ENCODE measurements at regions not wholly inside any gene's neighbourhood (a gene's known extent, or its start where the extent isn't known, plus 50 kb on each side); places are given as distances from the start of the nearest gene placed in this dataset.

- no peak for TF ChIP-seq CTCF (conservative IDR thresholded peaks at IDR 0.05)
- Histone ChIP-seq H3K9ac (ENCODE audit: extremely low read depth, insufficient read length, low read length) (no peak overlapping the region), H2BK12ac (ENCODE audit: insufficient read length, low read depth, low read length) (no peak overlapping the region), H3K4me1 (ENCODE audit: insufficient read depth, low read length) (no peaks in the 10 kb centered on the region), H4K8ac (replicated peaks; ENCODE audit: insufficient read length, low read depth, low read length) (no peak overlapping the region), H4K5ac (ENCODE audit: insufficient read length, low read depth, low read length) (no peak overlapping the region), H3K9me3 (ENCODE audit: control insufficient read depth, low read depth, low read length) (no peaks in the 10 kb centered on the region), H3K14ac (ENCODE audit: insufficient read depth, low read length) (no peak overlapping the region), H4K91ac (ENCODE audit: insufficient read length, low read depth, low read length) (no peak overlapping the region), H2AFZ (ENCODE audit: low read length) (no peak overlapping the region), H3K79me1 (ENCODE audit: insufficient read depth, low read depth, low read length, poor library complexity, severe bottlenecking) (no peaks in the 10 kb centered on the region), H3K23me2 (ENCODE audit: insufficient read length, low read depth, low read length, poor library complexity, severe bottlenecking) (no peaks in the 10 kb centered on the region), H3K79me2 (ENCODE audit: insufficient read depth, low read length) (no peaks in the 10 kb centered on the region), H3K4me2 (ENCODE audit: insufficient read depth, insufficient read length, low read length) (no peak overlapping the region), H2BK20ac (ENCODE audit: low read depth, low read length, poor library complexity, severe bottlenecking) (no peak overlapping the region), H3K56ac (ENCODE audit: insufficient read length, low read depth, low read length) (no peak overlapping the region), H2BK15ac (ENCODE audit: low read depth, low read length) (no peak overlapping the region), H3K4ac (ENCODE audit: low read depth, low read length) (no peak overlapping the region), H3T11ph (ENCODE audit: low read length) (no peak overlapping the region), H3K18ac (ENCODE audit: insufficient read length, low read depth, low read length) (no peak overlapping the region), H3K23ac (ENCODE audit: insufficient read length, low read depth, low read length) (no peak overlapping the region), H3K27ac (ENCODE audit: insufficient read length, low read depth, low read length) (no peak overlapping the region), H3K27me3 (ENCODE audit: insufficient read depth, low read length) (no peaks in the 10 kb centered on the region), H2BK5ac (ENCODE audit: insufficient read length, low read length) (no peak overlapping the region), H4K20me1 (ENCODE audit: control insufficient read depth, insufficient read depth, insufficient read length) (no peaks in the 10 kb centered on the region), H2BK120ac (ENCODE audit: low read depth, low read length, poor library complexity, severe bottlenecking) (no peak overlapping the region), H2AK5ac (ENCODE audit: insufficient read length, low read length) (no peak overlapping the region)
- no peaks in the 10 kb centered on the region for H3K27me3 Mint-ChIP-seq (ENCODE audit: low read depth)
- H3K4me1 Mint-ChIP-seq = peaks cover 6 to 11% of the 10 kb centered on the region in 2 experiments
- peaks cover 0 to 8% (median 3%) of the 10 kb centered on the region in 3 experiments; a peak in 2 of 7 replicates for H3K36me3 Mint-ChIP-seq (ENCODE audit: insufficient read depth in 1 of 3, low read depth in 3 of 3)
- no peak overlapping the region for H3K4me3 Mint-ChIP-seq
- no peak overlapping the region for H3K27ac Mint-ChIP-seq
- no CpG with 5 or more reads among the region's 4 CpGs for WGBS (ENCODE audit: extremely low coverage, insufficient read length, low lambda C conversion rate)
- no peak for DNase-seq
- peaks cover 3 to 4% of the 10 kb centered on the region in 2 experiments; a peak in 1 of 5 replicates for H3K9me3 Mint-ChIP-seq
Observed at GRCh38 chr14:48914921-48915320, 671.3 kb downstream of the RPS29 start.

Measured in H9 (cell line).